Activated T-helper 1 cell treated with anti-CD3 and anti-CD28 coated beads, Interleukin-2, amount 50 U/mL, for 16 hours (primary cell): ENCODE measurements at regions not wholly inside any gene's neighbourhood (a gene's known extent, or its start where the extent isn't known, plus 50 kb on each side); places are given as distances from the start of the nearest gene placed in this dataset.

Experiments used
- DNase-seq, 2 donors: peaks; one replicate each; pipeline ENCODE4 v3.0.0-alpha.2; 2020; ENCODE audit warnings: low read depth in 1 of 2, low spot score in 1 of 2

DNA sequence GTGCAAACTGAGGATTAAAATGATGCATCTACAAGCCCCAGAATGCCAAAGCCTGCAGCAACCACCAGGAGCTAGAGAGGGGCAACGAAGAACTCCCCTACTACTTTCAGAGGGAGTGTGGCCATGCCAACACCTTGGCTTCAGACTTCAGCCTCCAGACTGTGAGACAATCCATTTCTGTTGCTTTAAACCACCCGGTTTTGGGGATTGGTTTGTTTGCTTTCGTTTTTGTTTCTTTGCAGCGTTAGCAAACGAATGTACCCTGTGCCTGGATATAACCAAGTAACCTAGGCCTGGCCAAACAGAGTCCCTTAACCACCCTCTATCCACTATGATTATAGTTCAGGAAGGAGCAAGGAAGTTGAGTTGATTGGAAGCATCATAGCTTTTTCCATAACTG, 171.2 kb upstream of the NCK2 start:
- DNase-seq, result no peak

DNA sequence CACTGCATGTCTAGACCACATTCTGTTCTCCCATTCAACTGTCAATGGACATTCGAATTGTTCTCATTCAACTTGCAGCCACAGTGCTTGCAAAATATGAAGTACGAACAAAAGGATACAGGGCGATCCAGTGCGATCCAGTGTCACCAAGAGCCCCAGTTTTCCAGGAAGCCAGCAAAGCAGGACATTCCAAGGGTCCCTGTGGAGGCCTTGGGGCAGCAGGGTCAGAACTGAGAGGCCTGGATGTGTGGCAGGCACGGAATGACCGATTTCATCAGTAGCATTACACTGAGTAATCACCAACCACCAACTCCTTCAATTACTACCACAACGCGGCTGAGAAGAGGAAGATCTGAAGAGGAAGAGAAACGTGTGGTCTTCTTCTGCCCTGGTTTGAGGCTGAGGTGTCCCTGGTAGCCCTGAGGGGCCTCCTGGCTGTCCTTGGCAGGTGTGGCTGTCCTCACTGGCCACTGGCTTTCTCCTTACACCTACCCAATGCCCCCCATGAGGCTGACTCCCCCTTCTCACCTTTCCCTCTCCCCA, 172.7 kb upstream of the FHL2 start:
- no peak for DNase-seq

DNA sequence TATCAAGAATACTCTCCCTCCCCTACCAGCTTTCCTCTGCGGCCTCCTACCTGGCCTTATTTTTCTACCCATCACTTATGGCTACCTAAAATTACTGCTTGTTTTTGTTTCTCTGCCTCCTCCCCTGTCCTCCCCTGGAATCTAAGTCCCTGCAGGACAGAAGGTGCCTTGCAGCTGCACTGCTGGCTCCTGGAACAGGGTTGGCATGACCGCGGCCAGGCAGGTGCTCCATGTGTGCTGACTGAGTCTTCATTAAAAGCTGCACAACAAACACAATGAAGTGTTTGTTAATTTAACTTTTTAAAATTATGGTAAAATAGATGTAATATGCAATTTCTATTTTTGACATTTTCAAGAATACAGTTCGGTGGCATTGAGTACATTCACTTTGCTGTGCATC, 171.9 kb upstream of the FHL2 start:
- DNase-seq, result no peak

DNA sequence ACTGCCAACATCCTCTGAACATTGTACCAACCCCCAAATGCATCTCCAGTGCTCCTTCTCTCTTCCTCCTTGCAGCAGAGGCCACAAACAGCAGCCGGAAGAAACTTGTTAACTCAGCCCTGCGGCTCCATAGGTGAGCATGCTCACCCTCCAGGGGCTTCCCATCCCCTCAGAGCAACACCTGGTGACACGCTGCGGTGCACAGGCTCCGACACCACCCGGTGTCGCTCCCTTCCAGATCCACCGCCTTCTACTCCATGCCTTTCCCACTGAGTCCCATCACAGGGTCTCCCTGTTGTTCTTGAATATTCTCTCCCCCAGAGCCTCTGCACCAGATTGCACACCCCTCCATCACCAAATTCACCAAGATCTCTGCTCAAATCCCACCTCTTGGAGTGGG, 171.5 kb upstream of the FHL2 start:
- no peak for DNase-seq

DNA sequence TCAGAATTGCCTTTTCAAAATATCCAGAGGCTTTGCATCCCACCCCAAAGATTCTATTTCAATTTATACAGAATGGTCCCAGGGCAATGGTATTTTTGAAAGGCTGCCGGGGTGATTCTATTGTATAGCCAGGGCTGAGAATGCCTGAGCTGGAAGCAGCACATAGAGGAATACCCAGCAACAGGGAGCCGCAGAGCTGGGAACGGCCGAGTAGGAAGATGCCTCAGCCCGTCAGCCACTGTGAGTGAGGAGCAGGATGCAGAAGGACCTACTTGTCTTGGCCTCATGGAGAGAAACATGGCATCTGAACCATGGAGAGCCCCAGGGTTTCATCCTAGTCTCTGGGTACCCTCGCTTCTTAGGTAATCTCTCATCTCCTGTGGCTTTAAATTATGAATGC, 170.8 kb upstream of the FHL2 start:
- DNase-seq, result no peak

DNA sequence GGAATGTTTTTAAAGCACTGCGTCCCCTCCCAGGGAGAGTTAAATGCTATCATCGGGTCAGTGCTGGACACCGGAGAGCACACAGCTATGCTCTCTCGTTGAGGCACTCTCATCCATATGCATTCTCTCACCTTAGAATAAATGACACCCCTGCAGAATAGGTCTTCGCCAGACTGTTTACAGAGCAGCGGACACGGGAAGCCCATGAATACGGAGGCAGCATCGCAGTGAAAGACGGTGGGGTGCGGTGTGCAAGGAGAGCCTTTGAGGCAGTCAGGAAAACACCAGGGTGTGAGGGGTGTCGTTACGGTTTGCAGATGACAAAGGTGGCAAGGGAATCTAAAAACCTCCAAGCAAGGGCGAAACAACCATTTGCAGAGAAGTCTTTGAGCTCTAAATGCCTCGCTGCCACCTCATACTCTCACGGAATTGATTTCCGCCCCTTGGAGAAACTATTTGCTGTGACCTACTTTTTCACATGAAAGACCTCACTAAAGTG, 169.2 kb upstream of the FHL2 start:
- DNase-seq, result no peak

- no peak for DNase-seq
Measured at GRCh38 chr2:105563000-105563719, 164.3 kb upstream of the FHL2 start.

- DNase-seq, result no peak
Measured at GRCh38 chr2:105561401-105561800, 162.6 kb upstream of the FHL2 start.

- no peak for DNase-seq
Measured at GRCh38 chr2:105560157-105560556, 161.3 kb upstream of the FHL2 start.

DNA sequence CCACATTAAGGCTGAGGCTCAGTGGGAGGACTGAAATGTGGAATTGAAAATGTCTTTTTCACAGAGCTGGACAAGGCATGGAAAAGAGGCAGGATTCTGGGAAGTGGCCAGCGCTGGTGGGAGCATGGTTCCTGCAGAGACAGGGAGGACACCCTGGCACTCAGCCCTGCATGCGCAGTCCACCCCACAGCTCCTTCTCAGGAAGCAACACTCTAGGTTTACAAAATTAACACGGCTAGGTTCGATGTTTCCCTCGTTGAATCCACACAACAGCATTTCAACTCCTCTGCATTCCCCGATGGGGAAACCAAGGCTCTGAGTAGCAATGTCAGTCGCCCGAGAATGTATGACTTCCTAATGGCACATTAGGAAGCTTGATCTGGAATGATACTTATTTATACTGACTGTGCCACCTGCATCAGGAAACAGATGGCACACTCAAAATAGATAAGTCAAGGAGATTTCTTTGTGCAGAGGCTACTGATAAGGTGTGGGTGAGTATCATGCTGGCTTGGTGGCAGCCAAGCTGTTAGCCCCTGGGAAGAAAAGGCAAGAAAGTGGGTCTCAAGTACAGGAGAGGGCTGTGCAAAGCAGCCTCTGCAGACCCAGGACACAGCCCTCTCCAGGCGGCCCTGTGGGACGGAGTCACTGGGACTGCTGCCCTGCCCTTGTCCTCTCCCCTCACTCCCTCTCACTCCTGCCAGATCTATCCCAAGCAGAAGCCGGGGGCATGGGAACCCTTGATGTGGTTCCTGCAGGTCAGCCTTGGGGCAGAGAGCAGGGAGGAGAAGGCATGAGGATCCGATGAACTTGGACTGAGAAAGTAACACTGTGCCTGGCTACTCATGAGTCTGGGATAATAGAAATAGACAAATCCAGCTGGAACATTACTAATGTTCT, 158.4 kb upstream of the FHL2 start:
- DNase-seq, result no peak

GRCh38 chr2:105556366-105556765, 157.5 kb upstream of the FHL2 start:
- DNase-seq, result no peak

GRCh38 chr2:105554235-105554634, 155.4 kb upstream of the FHL2 start:
- no peak for DNase-seq

DNA sequence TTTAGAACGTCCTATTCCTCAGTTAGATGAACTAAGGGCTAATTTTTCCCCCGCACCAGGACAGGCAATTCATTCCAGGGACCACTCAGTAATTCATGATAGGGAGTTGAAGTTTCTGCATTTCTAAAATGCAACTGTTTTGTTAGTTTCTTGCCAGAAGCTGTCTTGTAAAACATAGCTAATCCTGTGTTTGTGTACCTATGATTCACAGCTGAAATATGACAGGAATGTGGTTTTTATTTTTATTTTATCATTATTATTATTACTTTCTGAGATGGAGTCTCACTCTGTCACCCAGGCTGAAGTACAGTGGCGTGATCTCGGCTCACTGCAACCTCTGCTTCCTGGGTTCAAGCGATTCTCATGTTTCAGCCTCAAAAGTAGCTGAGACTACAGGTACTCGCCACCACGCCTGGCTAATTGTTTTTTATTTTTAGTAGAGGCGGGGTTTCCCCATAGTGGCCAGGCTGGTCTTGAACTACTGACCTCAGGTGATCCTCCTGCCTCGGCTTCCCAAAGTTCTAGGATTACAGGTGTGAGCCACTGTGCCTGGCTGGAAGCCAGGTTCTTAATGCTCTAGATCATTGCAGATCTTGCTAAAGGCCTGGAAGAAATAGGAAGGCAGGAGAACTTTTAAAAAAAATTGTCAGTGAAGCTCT, 154.8 kb upstream of the FHL2 start:
- DNase-seq, result no peak

- DNase-seq, result no peak
Measured at GRCh38 chr2:105546628-105546974, 147.8 kb upstream of the FHL2 start.

DNA sequence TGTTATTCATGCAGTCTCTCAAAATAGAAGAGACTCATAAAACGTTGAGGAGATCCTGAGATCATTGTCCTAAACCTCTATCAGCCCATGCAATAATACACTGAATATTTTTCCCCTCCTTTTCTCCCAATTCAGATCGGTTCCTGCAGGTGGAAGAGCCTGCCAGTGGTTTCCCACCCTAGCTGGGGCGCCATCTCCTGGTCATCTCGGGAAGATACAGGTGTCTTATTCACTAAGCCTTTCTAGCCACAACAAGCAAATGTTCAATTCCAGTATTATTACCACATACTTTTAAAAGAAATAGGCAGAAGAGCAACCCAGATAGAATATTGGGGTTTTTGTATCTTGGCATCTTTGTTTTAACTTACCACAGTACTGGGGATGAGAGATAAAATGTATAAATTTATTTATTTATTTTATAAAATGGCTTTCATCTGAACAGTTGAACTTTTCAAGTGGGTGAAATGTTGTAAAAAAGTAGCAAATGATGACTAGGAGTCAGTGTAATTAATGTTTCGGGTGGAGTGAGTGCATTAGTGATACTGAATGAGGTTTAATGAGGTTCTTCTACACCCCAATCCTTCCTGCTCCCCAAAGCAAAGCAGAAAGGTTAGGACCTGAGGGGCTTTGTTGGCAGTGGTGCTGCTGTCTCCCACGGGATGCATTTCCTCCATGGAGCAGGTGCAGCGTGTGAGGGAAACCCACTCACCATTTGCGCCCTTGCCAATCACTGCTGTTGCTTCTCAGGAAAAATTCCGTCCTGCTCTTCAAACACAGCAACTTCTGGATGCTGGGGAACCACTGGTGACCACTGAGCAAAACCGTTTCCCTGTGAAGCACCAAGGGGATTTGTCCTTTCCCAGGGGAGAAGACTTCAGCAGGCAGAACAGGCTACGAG, 147.1 kb upstream of the FHL2 start:
- peak; percentile 37 to 50 for DNase-seq

DNA sequence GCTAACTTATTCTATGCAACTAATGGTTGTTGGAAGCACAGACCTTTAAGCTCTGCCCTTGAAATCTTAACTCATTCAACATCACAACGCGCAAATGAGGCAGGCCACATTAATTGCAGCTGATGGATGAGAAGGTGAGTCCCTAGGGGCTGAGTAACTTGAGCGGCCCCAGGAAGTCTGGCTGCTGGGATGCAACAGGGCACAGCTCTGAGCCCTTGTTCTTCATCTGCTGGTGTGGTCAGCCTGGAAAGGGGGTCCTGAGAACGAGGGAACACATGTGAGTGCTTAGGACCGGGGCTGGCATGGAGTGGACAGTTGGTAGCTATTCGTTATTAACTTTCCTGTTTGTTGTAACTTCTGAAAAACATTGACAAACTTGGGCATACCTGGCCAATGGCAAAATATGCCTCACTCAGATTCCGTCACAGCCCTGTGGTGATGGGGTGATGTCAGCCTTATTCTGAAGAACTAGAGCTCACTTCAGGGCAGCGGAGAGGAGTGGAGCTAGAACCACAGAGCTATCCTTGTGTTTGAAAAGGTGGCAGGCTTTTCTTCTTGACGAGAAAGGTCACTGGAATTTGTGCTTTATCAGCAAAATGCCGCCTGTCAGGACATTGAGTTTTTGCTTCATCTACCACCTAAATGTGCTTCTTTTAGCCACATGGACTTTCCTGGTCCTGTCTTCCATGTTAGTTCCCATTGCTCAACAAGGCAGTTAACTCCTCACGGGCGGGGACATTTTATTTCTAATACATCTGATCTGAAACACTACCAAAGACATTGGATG, 145.9 kb upstream of the FHL2 start:
- no peak for DNase-seq

GRCh38 chr2:105541189-105542050, 142.6 kb upstream of the FHL2 start:
- no peak for DNase-seq

DNA sequence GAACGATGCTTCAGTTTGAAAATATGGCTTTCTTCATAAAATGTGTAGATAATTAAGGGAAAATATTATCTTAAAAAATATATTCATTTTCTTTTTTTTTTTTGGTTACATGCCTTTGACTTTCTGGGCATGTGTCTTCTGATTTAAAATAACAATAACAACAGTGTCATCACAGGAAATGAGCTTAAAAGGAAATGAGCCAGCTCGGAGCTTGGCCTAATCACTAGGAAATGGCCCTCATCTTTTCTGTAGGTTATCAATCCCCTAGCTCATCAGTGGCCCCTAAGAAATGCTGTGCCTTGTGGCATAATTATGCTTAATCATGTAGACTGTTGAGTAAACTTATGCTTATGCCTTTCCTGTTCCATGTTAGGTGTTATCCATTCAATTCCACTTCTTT, 141.8 kb upstream of the FHL2 start:
- DNase-seq, result no peak

DNA sequence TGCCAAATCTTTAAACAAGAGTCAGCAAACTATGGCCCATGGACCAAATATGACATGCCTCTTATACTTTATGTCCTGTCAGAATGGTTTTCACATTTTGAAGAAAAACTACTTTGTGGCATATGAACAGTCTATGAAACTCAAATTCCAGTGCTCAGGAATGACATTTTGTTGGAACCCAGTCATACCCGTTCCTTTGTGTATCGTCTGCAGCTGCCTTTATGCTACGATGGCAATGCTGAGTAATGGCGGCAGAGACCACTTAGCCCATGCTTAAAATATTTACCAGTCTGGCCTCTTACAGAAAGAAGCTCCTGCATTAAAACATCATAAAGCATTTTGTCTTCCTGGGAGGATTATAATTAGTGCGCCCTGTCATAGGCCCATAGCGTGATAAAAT, 140.5 kb upstream of the FHL2 start:
- no peak for DNase-seq
